H1 (cell line): ENCODE measurements at regions not wholly inside any gene's neighbourhood (a gene's known extent, or its start where the extent isn't known, plus 50 kb on each side); places are given as distances from the start of the nearest gene placed in this dataset.

Experiments used
- CTCF ChIP-seq, 3 experiments: IDR thresholded peaks; 1 replicate in 2 of 3; 2 replicates in 1 of 3; pipeline versions ENCODE4 v1.5.1 to v1.6.1; 2011; ENCODE audit warnings: low read length in 3 of 3, mild to moderate bottlenecking in 3 of 3, inconsistent platforms in 2 of 3, low read depth in 1 of 3, moderate library complexity in 1 of 3; ENCODE audit not compliant: insufficient read depth in 1 of 3; ENCODE audit errors: control extremely low read depth in 1 of 3
- POLR2AphosphoS5 ChIP-seq: IDR thresholded peaks from 2 replicates; pipeline ENCODE4 v1.6.1; 2011; ENCODE audit warnings: low read depth, low read length
- TF ChIP-seq, protein P1 (sequence below): IDR thresholded peaks from 2 replicates; pipeline ENCODE4 v1.6.1; 2012; ENCODE audit warnings: low read length, inconsistent platforms

DNA sequence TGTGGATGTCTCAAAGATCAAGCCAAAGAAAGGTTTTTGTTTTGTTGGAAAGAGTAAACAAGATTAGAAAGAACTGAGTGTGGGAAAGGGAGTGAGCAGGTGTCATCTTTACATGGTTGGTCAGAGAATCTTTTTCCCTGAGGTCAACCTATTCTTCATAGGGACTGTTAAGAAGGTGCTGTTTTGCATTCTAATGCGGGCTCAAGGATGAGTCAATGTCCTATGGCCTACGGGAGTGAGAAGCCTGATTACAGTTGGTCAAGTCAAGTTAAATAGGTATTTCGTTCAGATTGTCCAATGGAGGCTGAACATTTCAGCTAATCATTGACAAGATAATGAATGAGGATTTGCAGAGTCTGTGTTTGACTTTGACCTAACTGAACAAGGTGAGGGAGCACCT is 491.2 kb upstream of the PDZRN3 start:
- TF ChIP-seq CTCF (IDR thresholded peaks at IDR 0.05; ENCODE audit: control extremely low read depth in 1 of 3, insufficient read depth in 1 of 3, low read depth in 1 of 3, low read length in 3 of 3) (no peak), POLR2AphosphoS5 (no peak)
- TF ChIP-seq, protein P1, sequence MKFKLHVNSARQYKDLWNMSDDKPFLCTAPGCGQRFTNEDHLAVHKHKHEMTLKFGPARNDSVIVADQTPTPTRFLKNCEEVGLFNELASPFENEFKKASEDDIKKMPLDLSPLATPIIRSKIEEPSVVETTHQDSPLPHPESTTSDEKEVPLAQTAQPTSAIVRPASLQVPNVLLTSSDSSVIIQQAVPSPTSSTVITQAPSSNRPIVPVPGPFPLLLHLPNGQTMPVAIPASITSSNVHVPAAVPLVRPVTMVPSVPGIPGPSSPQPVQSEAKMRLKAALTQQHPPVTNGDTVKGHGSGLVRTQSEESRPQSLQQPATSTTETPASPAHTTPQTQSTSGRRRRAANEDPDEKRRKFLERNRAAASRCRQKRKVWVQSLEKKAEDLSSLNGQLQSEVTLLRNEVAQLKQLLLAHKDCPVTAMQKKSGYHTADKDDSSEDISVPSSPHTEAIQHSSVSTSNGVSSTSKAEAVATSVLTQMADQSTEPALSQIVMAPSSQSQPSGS, result no peak
